HCT116 (cell line): ENCODE measurements at regions not wholly inside any gene's neighbourhood (a gene's known extent, or its start where the extent isn't known, plus 50 kb on each side); places are given as distances from the start of the nearest gene placed in this dataset.

Experiments used
- ATAC-seq: fragments of 200-7000 bp; cut with Tn5 transposase; 2 replicates; pipeline ENCODE4 v1.9.1; 2020; ENCODE audit warnings: mild to moderate bottlenecking, moderate library complexity
- BruUV-seq: library from RNA; stranded (reverse); fragments of 400-500 nt; replicated peaks from 2 replicates; lab custom pipeline; 2021; lab: Mats Ljungman, UMichigan
- CTCF ChIA-PET: fragments of 300-600 bp; sonication (Branson Sonifier 250); formaldehyde crosslinking; loops from one replicate; lab custom pipeline; 2021; ENCODE audit warnings: antibody characterized with exemption; lab: Charles Lee
- POLR2A ChIA-PET: fragments of 300-600, 350-600 bp; sonication (Branson Sonifier 250); formaldehyde crosslinking; loops from one replicate; lab custom pipeline; 2021; ENCODE audit warnings: antibody characterized with exemption; lab: Charles Lee
- RAD21 ChIA-PET, 2 experiments: fragments of 300-600 bp; sonication (Branson Sonifier 250); formaldehyde crosslinking; loops; one replicate each; lab custom pipeline; 2023; ENCODE audit warnings: low total read pairs in 2 of 2; ENCODE audit not compliant: uncharacterized antibody in 2 of 2, unreplicated experiment in 2 of 2, low non-redundant PET in 1 of 2; lab: Charles Lee
- DNase-seq: peaks from one replicate; pipeline ENCODE4 v3.0.0-alpha.2; 2010; ENCODE audit warnings: low read depth, low spot score
- H2AFZ ChIP-seq: fragments of 200-600 bp; shearing (Covaris generic), sonication (generic); 2 replicates; pipeline ENCODE4 v1.6.1; 2017; ENCODE audit warnings: low read depth, mixed run types, mixed read lengths, antibody characterized with exemption, low read length; ENCODE audit not compliant: poor library complexity, severe bottlenecking
- H3K27ac ChIP-seq: 2 replicates; pipeline ENCODE4 v1.5.1; 2012; ENCODE audit warnings: low read depth, low read length
- H3K27me3 ChIP-seq: fragments of 200-600 bp; sonication (generic); 2 replicates; pipeline ENCODE4 v1.6.1; 2016; ENCODE audit warnings: mixed run types, low read length, mixed read lengths; ENCODE audit not compliant: insufficient read depth
- H3K36me3 ChIP-seq, 2 experiments: fragments of 200-500 bp in 1 of 2; fragments of 200-600 bp in 1 of 2; sonication (Bioruptor generic) in 1 of 2; sonication (generic) in 1 of 2; 2 replicates each; pipeline versions ENCODE4 v1.5.1 to v1.6.1; 2014 to 2016; ENCODE audit warnings: low read length in 2 of 2, inconsistent platforms in 1 of 2, mixed read lengths in 1 of 2, mixed run types in 1 of 2; ENCODE audit not compliant: insufficient read depth in 2 of 2, control insufficient read depth in 1 of 2
- H3K4me1 ChIP-seq, 2 experiments: fragments of 200-600 bp in 1 of 2; sonication (generic) in 1 of 2; 2 replicates each; pipeline versions ENCODE4 v1.5.1 to v1.6.1; 2012 to 2017; ENCODE audit warnings: low read length in 2 of 2, inconsistent platforms in 1 of 2, mild to moderate bottlenecking in 1 of 2, mixed read lengths in 1 of 2, mixed run types in 1 of 2, moderate library complexity in 1 of 2; ENCODE audit not compliant: insufficient read depth in 2 of 2, control insufficient read depth in 1 of 2
- H3K4me2 ChIP-seq: fragments of 200-600 bp; sonication (generic); 2 replicates; pipeline ENCODE4 v1.6.1; 2017; ENCODE audit warnings: mixed run types, low read length, mixed read lengths
- H3K4me3 ChIP-seq, 2 experiments: fragments of 200-600 bp in 1 of 2; sonication (generic) in 1 of 2; replicated peaks in 1 of 2; 2 replicates each; pipeline ENCODE4 v1.5.1; 2011 to 2016; ENCODE audit warnings: low read length in 2 of 2, control low read depth in 1 of 2, low read depth in 1 of 2, mild to moderate bottlenecking in 1 of 2, mixed read lengths in 1 of 2, mixed run types in 1 of 2
- H3K79me2 ChIP-seq: fragments of 200-600 bp; sonication (generic); 2 replicates; pipeline ENCODE4 v1.6.1; 2017; ENCODE audit warnings: mild to moderate bottlenecking, mixed run types, low read length, moderate library complexity, mixed read lengths; ENCODE audit not compliant: insufficient read depth
- H3K9ac ChIP-seq: fragments of 200-600 bp; sonication (generic); 2 replicates; pipeline ENCODE4 v1.6.1; 2016; ENCODE audit warnings: low read length, mixed read lengths
- H3K9me2 ChIP-seq: fragments of 200-600 bp; sonication (generic), shearing (Covaris generic); 2 replicates; pipeline ENCODE4 v1.6.1; 2017; ENCODE audit warnings: mixed run types, mild to moderate bottlenecking, moderate library complexity; ENCODE audit not compliant: insufficient read depth
- H3K9me3 ChIP-seq, 2 experiments: fragments of 200-500 bp in 1 of 2; fragments of 200-600 bp in 1 of 2; sonication (Bioruptor generic) in 1 of 2; sonication (generic) in 1 of 2; 2 replicates each; pipeline ENCODE4 v1.6.1; 2014 to 2017; ENCODE audit warnings: low read length in 2 of 2, mixed read lengths in 2 of 2, inconsistent platforms in 1 of 2, low read depth in 1 of 2, mild to moderate bottlenecking in 1 of 2, mixed run types in 1 of 2, moderate library complexity in 1 of 2; ENCODE audit not compliant: control insufficient read depth in 1 of 2, insufficient read depth in 1 of 2
- H4K20me1 ChIP-seq: fragments of 200-600 bp; sonication (generic), shearing (Covaris generic); 2 replicates; pipeline ENCODE4 v1.6.1; 2017; ENCODE audit warnings: mixed run types, mild to moderate bottlenecking, moderate library complexity; ENCODE audit not compliant: insufficient read depth
- CTCF ChIP-seq, 3 experiments: fragments of 200-600 bp in 1 of 3; sonication (generic) in 1 of 3; IDR thresholded peaks in 2 of 3; conservative IDR thresholded peaks in 1 of 3; 2 replicates each; pipeline ENCODE4 v1.5.1; 2012 to 2017; ENCODE audit warnings: low read depth in 2 of 3, low read length in 2 of 3, antibody characterized with exemption in 1 of 3, borderline replicate concordance in 1 of 3, control low read depth in 1 of 3, mild to moderate bottlenecking in 1 of 3, mixed read lengths in 1 of 3, mixed run types in 1 of 3, moderate library complexity in 1 of 3; ENCODE audit not compliant: insufficient read depth in 1 of 3
- ELF1 ChIP-seq: IDR thresholded peaks from 2 replicates; pipeline ENCODE4 v1.6.1; 2012; ENCODE audit warnings: low read depth, borderline replicate concordance
- JUND ChIP-seq: IDR thresholded peaks from 2 replicates; pipeline ENCODE4 v1.6.1; 2012
- POLR2A ChIP-seq: IDR thresholded peaks from 2 replicates; pipeline ENCODE4 v1.7.0; 2011; ENCODE audit warnings: borderline replicate concordance; ENCODE audit not compliant: insufficient read depth, insufficient read length; ENCODE audit errors: extremely low read depth
- POLR2AphosphoS5 ChIP-seq: IDR thresholded peaks from 2 replicates; pipeline ENCODE4 v1.6.1; 2011; ENCODE audit warnings: mild to moderate bottlenecking, low read depth, low read length, moderate library complexity
- REST ChIP-seq: IDR thresholded peaks from 2 replicates; pipeline ENCODE4 v1.6.1; 2012; ENCODE audit warnings: low read depth
- SIN3A ChIP-seq: IDR thresholded peaks from 2 replicates; pipeline ENCODE4 v1.6.1; 2012; ENCODE audit warnings: low read depth
- ZFX ChIP-seq: fragments of 450-650 bp; IDR thresholded peaks from 2 replicates; pipeline ENCODE4 v1.6.1; 2017
- intact Hi-C: fragments of 100-400 bp; cut with micrococcal nuclease; formaldehyde crosslinking; loops from 2 replicates; pipeline ENCODE4 v1.10.0; 2022

- TF ChIP-seq POLR2A (no peak), JUND (no peak), CTCF (IDR thresholded peaks at IDR 0.05 in 2 of 3, conservative IDR thresholded peaks at IDR 0.05 in 1 of 3; ENCODE audit: borderline replicate concordance in 1 of 3, insufficient read depth in 1 of 3, low read depth in 2 of 3, low read length in 2 of 3) (no peak), ELF1 (no peak), ZFX (no peak), POLR2AphosphoS5 (no peak)
Observed at GRCh38 chr21:29462479-29462878, 163.8 kb downstream of the BACH1 start (continued).

DNA sequence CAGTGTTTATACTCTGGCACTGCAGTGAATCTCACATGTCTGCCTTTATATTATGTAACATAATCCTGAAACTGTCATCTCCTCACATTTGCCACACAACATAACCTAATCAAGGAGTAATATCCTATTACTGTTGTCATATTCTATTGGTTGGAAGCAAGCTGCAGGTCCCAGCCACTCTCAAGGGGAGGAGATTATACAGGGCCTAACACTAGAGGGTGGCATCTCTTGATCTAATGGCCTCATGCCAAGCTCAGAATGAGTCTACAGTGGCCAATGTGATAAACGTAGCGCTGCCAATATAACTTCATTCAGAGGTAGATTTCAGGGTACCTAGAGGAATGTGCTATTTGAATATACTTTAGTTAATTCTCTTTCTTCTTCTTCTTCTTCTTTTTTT lies 166.8 kb downstream of the BACH1 start:
- CTCF ChIA-PET = no interaction called here

More for the DNA sequence above, 166.8 kb downstream of the BACH1 start:
- Histone ChIP-seq H3K4me2 (no peak overlapping the region), H3K27me3 (no peaks in the 10 kb centered on the region), H3K9me3 (no peaks in the 10 kb centered on the region), H2AFZ (no peak overlapping the region), H3K9ac (no peak overlapping the region), H3K27ac (no peak overlapping the region), H3K9me2 (no peaks in the 10 kb centered on the region), H3K4me1 (no peaks in the 10 kb centered on the region), H4K20me1 (no peaks in the 10 kb centered on the region), H3K4me3 (no peak overlapping the region), H3K36me3 (no peaks in the 10 kb centered on the region), H3K79me2 (no peaks in the 10 kb centered on the region)
- no peak for DNase-seq
- no TSS peak for BruUV-seq
- no peak for ATAC-seq
- ChIA-PET POLR2A (no interaction called here), RAD21 (no interaction called here)
- TF ChIP-seq REST = no peak
- no peak for TF ChIP-seq SIN3A
- TF ChIP-seq POLR2AphosphoS5 = no peak
- intact Hi-C loops = no loop called here
